Activated naive CD8-positive, alpha-beta T cell (primary cell): ENCODE measurements at regions not wholly inside any gene's neighbourhood (a gene's known extent, or its start where the extent isn't known, plus 50 kb on each side); places are given as distances from the start of the nearest gene placed in this dataset.

Experiments
- H3K27ac Mint-ChIP-seq: one replicate; pipeline ENCODE4 v1.8.0; 2021; ENCODE audit warnings: mixed read lengths
- H3K27me3 Mint-ChIP-seq: one replicate; pipeline ENCODE4 v1.8.0; 2021; ENCODE audit warnings: mixed read lengths
- H3K36me3 Mint-ChIP-seq: one replicate; pipeline ENCODE4 v1.8.0; 2021; ENCODE audit warnings: mixed read lengths
- H3K4me1 Mint-ChIP-seq: one replicate; pipeline ENCODE4 v1.8.0; 2021; ENCODE audit warnings: low read depth, mixed read lengths
- H3K4me3 Mint-ChIP-seq: one replicate; pipeline ENCODE4 v1.8.0; 2021; ENCODE audit warnings: mild to moderate bottlenecking, mixed read lengths
- H3K9me3 Mint-ChIP-seq: one replicate; pipeline ENCODE4 v1.8.0; 2021; ENCODE audit warnings: low read depth, mixed read lengths

DNA sequence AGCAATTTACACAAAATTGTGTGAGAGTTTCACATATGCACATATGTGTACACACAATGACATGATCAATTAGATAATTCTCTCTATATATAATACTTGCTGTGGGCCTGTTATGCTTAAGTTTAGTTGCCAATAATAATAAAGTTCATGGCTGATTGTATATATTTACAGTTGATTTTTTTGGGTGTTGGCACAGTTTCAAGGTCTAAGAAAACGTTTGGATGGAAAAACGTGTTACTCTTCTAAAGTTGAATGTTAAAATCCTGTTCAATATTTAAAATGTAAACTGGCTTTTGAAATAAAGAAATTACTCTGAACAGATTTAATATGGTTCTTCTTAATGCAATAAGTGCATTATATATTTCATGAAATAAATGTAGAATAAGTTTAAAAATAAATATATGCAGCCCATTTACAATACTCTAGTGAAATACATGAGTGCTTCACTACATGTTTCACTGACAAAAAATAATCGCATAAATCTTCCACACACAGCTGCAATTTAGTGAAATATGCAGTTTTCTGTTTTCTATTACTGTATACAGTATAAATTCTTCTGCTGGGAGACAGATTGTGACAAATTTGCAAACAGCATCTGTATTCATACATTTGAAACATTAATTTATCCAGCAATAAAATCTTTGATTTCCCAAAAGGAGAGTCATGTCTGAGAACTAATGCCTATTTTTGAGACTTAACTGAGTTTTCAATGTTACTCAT, 586.9 kb upstream of the KLHL1 start:
- no peak overlapping the region for H3K4me3 Mint-ChIP-seq

DNA sequence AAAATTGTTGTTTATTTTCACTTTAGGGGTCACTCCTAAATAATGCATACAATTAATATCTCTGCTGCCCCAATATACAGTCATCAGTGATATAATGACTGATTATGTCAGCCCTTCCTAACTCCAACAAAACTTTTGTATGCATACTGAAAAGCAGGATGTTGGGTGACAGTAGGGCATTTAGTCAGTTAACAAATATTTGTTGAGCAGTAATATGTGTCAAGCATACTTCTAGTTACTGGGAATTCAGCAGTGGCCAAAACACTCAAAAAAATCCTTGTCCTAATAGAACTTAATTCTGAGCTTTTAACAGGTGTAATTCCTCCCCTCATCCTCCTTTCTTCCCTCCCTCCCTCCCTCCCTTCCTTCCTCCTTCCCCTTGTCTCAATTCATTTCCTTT, 560.7 kb upstream of the KLHL1 start:
- no peak overlapping the region for H3K27ac Mint-ChIP-seq
- H3K9me3 Mint-ChIP-seq = no peaks in the 10 kb centered on the region
- H3K4me3 Mint-ChIP-seq = no peak overlapping the region
- no peaks in the 10 kb centered on the region for H3K36me3 Mint-ChIP-seq
- H3K4me1 Mint-ChIP-seq = no peaks in the 10 kb centered on the region
- no peaks in the 10 kb centered on the region for H3K27me3 Mint-ChIP-seq

More for the DNA sequence above, 586.9 kb upstream of the KLHL1 start:
- no peak overlapping the region for H3K27ac Mint-ChIP-seq
- no peaks in the 10 kb centered on the region for H3K4me1 Mint-ChIP-seq
- peaks cover 13% of the 10 kb centered on the region for H3K9me3 Mint-ChIP-seq
- H3K27me3 Mint-ChIP-seq = no peaks in the 10 kb centered on the region
- H3K36me3 Mint-ChIP-seq = no peaks in the 10 kb centered on the region

DNA sequence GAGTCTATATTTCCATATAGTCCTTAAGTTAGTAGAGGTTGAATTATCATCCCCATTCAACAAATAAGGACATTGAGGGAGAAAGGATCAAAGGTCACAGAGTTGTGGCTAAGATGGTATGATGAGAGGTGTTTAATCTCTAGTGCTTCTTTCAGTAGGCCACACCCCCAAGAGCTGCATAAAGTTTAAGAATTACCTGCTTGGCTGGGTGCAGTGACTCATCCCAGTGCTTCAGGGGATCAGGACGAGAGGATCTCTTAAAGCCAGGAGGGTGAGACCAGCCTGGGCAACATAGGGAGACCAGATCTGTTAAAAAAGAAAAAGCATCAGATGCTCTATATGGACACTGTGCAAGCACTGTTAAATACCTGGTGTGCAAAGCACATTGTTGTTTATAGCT, 560.0 kb upstream of the KLHL1 start:
- no peaks in the 10 kb centered on the region for H3K27me3 Mint-ChIP-seq
- H3K4me3 Mint-ChIP-seq = no peak overlapping the region
- H3K4me1 Mint-ChIP-seq = no peaks in the 10 kb centered on the region
- no peak overlapping the region for H3K27ac Mint-ChIP-seq
- H3K9me3 Mint-ChIP-seq = no peaks in the 10 kb centered on the region
- no peaks in the 10 kb centered on the region for H3K36me3 Mint-ChIP-seq

DNA sequence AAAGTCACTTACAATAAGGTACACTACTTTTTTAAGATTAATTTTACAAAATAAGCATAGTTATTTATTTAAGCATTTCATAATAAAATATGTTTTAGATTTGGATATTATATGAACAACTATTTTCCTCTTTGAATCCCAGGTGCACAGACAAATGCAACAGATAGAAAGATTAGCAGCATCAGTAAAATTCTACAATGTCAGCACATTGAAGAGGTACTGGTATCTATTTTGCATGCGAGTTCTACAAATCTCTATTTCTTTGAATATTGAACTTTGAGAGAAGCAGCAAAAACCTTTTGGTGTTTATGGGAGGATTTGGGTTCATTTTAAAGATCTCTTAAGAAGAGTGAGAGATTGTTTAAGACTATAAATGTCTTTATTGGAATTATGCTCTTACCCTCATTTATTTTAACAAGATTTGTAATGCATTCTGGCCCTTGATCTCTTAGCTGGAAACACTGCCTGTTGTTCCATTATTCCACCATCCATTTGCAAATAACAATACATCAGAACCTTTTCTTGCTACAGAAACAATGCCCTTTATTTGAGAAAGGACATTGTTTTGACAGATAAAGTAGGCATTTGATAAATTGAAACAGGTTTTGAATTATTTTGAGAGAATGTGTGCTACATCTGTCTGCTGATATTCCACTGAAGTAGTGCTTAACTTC, 558.8 kb upstream of the KLHL1 start:
- Mint-ChIP-seq H3K27me3 (no peaks in the 10 kb centered on the region), H3K9me3 (no peaks in the 10 kb centered on the region), H3K27ac (no peak overlapping the region), H3K36me3 (no peaks in the 10 kb centered on the region), H3K4me1 (no peaks in the 10 kb centered on the region), H3K4me3 (no peak overlapping the region)

GRCh38 chr13:70662231-70662940, 554.1 kb upstream of the KLHL1 start:
- Mint-ChIP-seq H3K4me3 (no peak overlapping the region), H3K9me3 (no peaks in the 10 kb centered on the region), H3K27me3 (no peaks in the 10 kb centered on the region), H3K36me3 (no peaks in the 10 kb centered on the region), H3K4me1 (no peaks in the 10 kb centered on the region), H3K27ac (no peak overlapping the region)

DNA sequence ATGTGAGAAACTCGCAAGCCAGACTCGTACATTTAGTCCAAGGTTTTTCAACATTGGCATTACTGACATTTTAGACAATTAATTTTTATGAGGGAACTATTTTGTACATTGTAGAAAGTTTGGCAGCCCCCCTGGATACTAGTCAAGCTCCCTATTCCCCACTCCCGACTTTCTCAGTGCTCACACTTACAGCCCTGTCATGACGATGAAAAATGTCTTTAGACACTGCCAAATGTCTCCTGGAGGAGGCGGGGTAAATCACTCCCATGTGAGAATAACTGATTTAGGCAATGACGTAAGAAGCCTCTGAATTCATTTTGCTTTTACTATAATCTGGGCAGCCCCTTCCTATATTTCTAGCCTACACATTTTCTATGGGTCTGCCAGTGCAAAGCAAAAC, 535.8 kb upstream of the KLHL1 start:
- Mint-ChIP-seq H3K4me3 (no peak overlapping the region), H3K36me3 (no peaks in the 10 kb centered on the region), H3K27ac (no peak overlapping the region), H3K27me3 (no peaks in the 10 kb centered on the region), H3K9me3 (peaks cover 6% of the 10 kb centered on the region), H3K4me1 (no peaks in the 10 kb centered on the region)

DNA sequence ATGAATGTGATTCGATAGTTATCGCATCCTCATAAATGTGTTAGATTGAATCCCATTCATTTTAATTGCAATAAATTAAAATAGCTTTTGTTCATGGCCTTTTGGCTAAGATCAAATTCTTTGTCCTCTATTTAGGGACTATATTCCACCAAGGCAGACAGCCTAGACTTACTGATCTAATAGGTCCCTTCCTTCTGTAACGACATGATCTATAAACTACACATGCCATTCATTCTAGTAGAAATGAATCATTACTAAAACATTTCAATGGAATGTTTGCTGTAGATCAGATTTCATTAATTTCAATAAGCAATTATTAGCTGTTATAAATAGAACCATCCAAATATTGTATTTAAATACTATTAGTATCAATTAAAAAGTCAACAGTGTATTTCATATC, 526.6 kb upstream of the KLHL1 start:
- no peaks in the 10 kb centered on the region for H3K9me3 Mint-ChIP-seq
- H3K4me3 Mint-ChIP-seq = no peak overlapping the region
- no peaks in the 10 kb centered on the region for H3K36me3 Mint-ChIP-seq
- no peaks in the 10 kb centered on the region for H3K4me1 Mint-ChIP-seq
- no peaks in the 10 kb centered on the region for H3K27me3 Mint-ChIP-seq
- no peak overlapping the region for H3K27ac Mint-ChIP-seq

DNA sequence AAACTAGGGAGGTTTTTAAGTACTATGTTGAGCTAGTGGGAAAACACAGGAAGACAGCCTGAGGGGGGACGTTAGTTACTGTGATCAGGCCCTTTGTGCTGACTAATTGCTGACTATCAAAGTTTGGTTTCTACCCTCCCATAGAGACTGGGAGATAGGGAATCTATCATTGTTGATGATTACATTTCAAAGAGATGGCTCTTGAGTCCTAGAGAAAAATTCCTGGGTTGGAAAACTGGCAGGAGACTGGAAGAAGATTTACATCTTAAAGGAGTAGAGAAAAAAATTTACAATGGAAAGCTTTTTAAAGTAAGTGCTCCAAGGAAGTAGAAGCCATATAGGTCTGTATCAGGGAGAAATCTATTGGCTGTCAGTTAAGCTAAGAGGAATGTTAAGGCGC, 522.0 kb upstream of the KLHL1 start:
- no peaks in the 10 kb centered on the region for H3K36me3 Mint-ChIP-seq
- H3K27me3 Mint-ChIP-seq = no peaks in the 10 kb centered on the region
- no peak overlapping the region for H3K4me3 Mint-ChIP-seq
- H3K9me3 Mint-ChIP-seq = peaks cover 3% of the 10 kb centered on the region
- H3K4me1 Mint-ChIP-seq = no peaks in the 10 kb centered on the region
- no peak overlapping the region for H3K27ac Mint-ChIP-seq

- Mint-ChIP-seq H3K27me3 (no peaks in the 10 kb centered on the region), H3K27ac (no peak overlapping the region), H3K9me3 (no peaks in the 10 kb centered on the region), H3K4me1 (no peaks in the 10 kb centered on the region), H3K36me3 (no peaks in the 10 kb centered on the region), H3K4me3 (no peak overlapping the region)
Measured at GRCh38 chr13:70623239-70623638, 515.0 kb upstream of the KLHL1 start.

GRCh38 chr13:70622796-70623195, 514.5 kb upstream of the KLHL1 start:
- Mint-ChIP-seq H3K27ac (no peak overlapping the region), H3K9me3 (no peaks in the 10 kb centered on the region), H3K4me1 (no peaks in the 10 kb centered on the region), H3K36me3 (no peaks in the 10 kb centered on the region), H3K27me3 (no peaks in the 10 kb centered on the region), H3K4me3 (no peak overlapping the region)

- no peaks in the 10 kb centered on the region for H3K4me1 Mint-ChIP-seq
- H3K27ac Mint-ChIP-seq = no peak overlapping the region
- no peaks in the 10 kb centered on the region for H3K36me3 Mint-ChIP-seq
- no peaks in the 10 kb centered on the region for H3K9me3 Mint-ChIP-seq
- H3K27me3 Mint-ChIP-seq = no peaks in the 10 kb centered on the region
- no peak overlapping the region for H3K4me3 Mint-ChIP-seq
Measured at GRCh38 chr13:70619936-70620335, 511.7 kb upstream of the KLHL1 start.

DNA sequence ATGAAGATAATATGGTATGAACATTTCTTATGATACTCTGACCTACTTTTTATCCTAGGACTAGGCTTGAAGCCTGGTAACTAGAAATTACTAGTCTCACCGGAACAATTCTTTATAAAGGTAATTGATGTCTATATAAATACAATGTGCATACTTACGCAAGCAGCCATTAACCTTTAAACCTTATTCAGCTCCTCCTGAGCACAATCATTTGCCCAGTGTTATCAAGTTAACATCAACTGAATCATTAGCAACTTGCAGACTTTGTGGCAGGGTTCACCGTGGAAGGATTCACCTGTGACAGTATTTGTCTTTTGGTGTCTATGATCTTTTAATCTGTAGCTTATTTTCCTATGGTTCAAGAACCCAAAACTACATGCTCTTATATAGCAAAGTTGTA, 508.6 kb upstream of the KLHL1 start:
- Mint-ChIP-seq H3K4me1 (no peaks in the 10 kb centered on the region), H3K4me3 (no peak overlapping the region), H3K27ac (no peak overlapping the region), H3K9me3 (no peaks in the 10 kb centered on the region), H3K36me3 (no peaks in the 10 kb centered on the region), H3K27me3 (no peaks in the 10 kb centered on the region)

- no peak overlapping the region for H3K4me3 Mint-ChIP-seq
- H3K36me3 Mint-ChIP-seq = no peaks in the 10 kb centered on the region
- no peaks in the 10 kb centered on the region for H3K9me3 Mint-ChIP-seq
- no peaks in the 10 kb centered on the region for H3K4me1 Mint-ChIP-seq
- no peak overlapping the region for H3K27ac Mint-ChIP-seq
- no peaks in the 10 kb centered on the region for H3K27me3 Mint-ChIP-seq
Measured at GRCh38 chr13:70613295-70613694, 505.0 kb upstream of the KLHL1 start.

- Mint-ChIP-seq H3K36me3 (no peaks in the 10 kb centered on the region), H3K4me1 (no peaks in the 10 kb centered on the region), H3K27me3 (no peaks in the 10 kb centered on the region), H3K9me3 (no peaks in the 10 kb centered on the region), H3K4me3 (no peak overlapping the region), H3K27ac (no peak overlapping the region)
Measured at GRCh38 chr13:70612881-70613280, 504.6 kb upstream of the KLHL1 start.

DNA sequence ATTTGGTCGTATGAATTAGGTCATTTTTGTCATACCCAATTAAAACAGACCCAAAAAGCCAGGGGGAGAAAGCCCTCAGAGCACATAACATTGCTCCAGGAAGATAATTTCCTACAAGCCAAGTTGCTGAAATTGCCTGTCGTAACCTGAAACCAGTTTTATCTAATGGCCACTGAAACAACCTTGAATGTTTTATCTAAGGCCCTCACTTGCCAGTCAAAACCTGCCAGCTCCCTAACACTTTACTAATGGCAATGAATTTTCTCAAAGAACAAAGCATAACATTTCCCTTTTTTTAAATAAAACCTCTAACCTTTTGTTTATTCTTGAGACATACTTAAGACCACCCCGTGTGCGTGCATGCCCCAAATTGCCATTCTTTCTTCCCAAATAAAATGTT, 496.2 kb upstream of the KLHL1 start:
- H3K9me3 Mint-ChIP-seq = peaks cover 4% of the 10 kb centered on the region
- H3K4me1 Mint-ChIP-seq = no peaks in the 10 kb centered on the region
- no peaks in the 10 kb centered on the region for H3K36me3 Mint-ChIP-seq
- no peaks in the 10 kb centered on the region for H3K27me3 Mint-ChIP-seq
- H3K4me3 Mint-ChIP-seq = no peak overlapping the region
- H3K27ac Mint-ChIP-seq = no peak overlapping the region
